Erythroblast (primary cell): ENCODE measurements at regions not wholly inside any gene's neighbourhood (a gene's known extent, or its start where the extent isn't known, plus 50 kb on each side); places are given as distances from the start of the nearest gene placed in this dataset.

Experiments used
- GATA1 ChIP-seq: IDR thresholded peaks from 2 replicates; pipeline ENCODE4 v1.6.1; 2011; ENCODE audit warnings: low read depth, mild to moderate bottlenecking, control low read depth, low read length, moderate library complexity
- POLR2A ChIP-seq: IDR thresholded peaks from 2 replicates; pipeline ENCODE4 v1.6.1; 2011; ENCODE audit warnings: mild to moderate bottlenecking, low read length

- TF ChIP-seq POLR2A: no peak
- no peak for TF ChIP-seq GATA1
These were observed 147.9 kb downstream of the SOX4 start for GRCh38 chr6:21741221-21742109.
